Hepatocyte (in vitro differentiated cells): ENCODE measurements at regions not wholly inside any gene's neighbourhood (a gene's known extent, or its start where the extent isn't known, plus 50 kb on each side); places are given as distances from the start of the nearest gene placed in this dataset.

Source experiments
- DNase-seq: peaks from one replicate; pipeline ENCODE4 v3.0.0-alpha.2; 2016; ENCODE audit warnings: low spot score
- H2AFZ ChIP-seq: fragments of 200-600 bp; sonication (generic); 2 replicates; pipeline ENCODE4 v1.6.0; 2016; ENCODE audit warnings: antibody characterized with exemption, mild to moderate bottlenecking
- H3K27ac ChIP-seq: fragments of 200-600 bp; sonication (generic); 2 replicates; pipeline ENCODE4 v1.5.1; 2016; ENCODE audit warnings: mild to moderate bottlenecking
- H3K27me3 ChIP-seq: fragments of 200-600 bp; sonication (generic); 2 replicates; pipeline ENCODE4 v1.6.1; 2016
- H3K36me3 ChIP-seq: fragments of 200-600 bp; sonication (generic); replicated peaks from 2 replicates; pipeline ENCODE4 v1.5.1; 2016; ENCODE audit warnings: low read depth; ENCODE audit not compliant: insufficient read depth
- H3K4me1 ChIP-seq: fragments of 200-600 bp; sonication (generic); 2 replicates; pipeline ENCODE4 v1.5.1; 2016; ENCODE audit warnings: mild to moderate bottlenecking, moderate library complexity; ENCODE audit not compliant: insufficient read depth
- H3K4me2 ChIP-seq: fragments of 200-600 bp; sonication (generic); 2 replicates; pipeline ENCODE4 v1.6.0; 2016
- H3K4me3 ChIP-seq: fragments of 200-600 bp; sonication (generic); 2 replicates; pipeline ENCODE4 v1.5.1; 2016; ENCODE audit warnings: mild to moderate bottlenecking
- H3K79me2 ChIP-seq: fragments of 200-600 bp; sonication (generic); 2 replicates; pipeline ENCODE4 v1.6.0; 2017; ENCODE audit warnings: mild to moderate bottlenecking
- H3K9me2 ChIP-seq: fragments of 200-600 bp; sonication (generic); replicated peaks from 2 replicates; pipeline ENCODE4 v1.6.0; 2017; ENCODE audit warnings: mild to moderate bottlenecking; ENCODE audit not compliant: insufficient read depth
- H3K9me3 ChIP-seq: fragments of 200-600 bp; sonication (generic); 2 replicates; pipeline ENCODE4 v1.5.1; 2016; ENCODE audit warnings: low read depth, mild to moderate bottlenecking
- H4K20me1 ChIP-seq: fragments of 200-600 bp; sonication (generic); 2 replicates; pipeline ENCODE4 v1.6.0; 2016; ENCODE audit warnings: mild to moderate bottlenecking; ENCODE audit not compliant: insufficient read depth, poor library complexity, severe bottlenecking
- EZH2 ChIP-seq: fragments of 200-600 bp; sonication (generic); IDR thresholded peaks from 2 replicates; pipeline ENCODE4 v1.6.1; 2016; ENCODE audit warnings: antibody characterized with exemption, mild to moderate bottlenecking, borderline replicate concordance
- EZH2phosphoT487 ChIP-seq: fragments of 200-600 bp; sonication (generic); IDR thresholded peaks from one replicate; pipeline ENCODE4 v1.6.1; 2018; ENCODE audit warnings: antibody characterized with exemption, mild to moderate bottlenecking, low read depth, moderate library complexity; ENCODE audit not compliant: unreplicated experiment, severe bottlenecking
- WGBS: methylation state at CpG from one replicate; pipeline ENCODE4 v1.1.6; 2016; ENCODE audit warnings: low lambda C conversion rate; ENCODE audit errors: missing lambda C conversion rate; 5-methylcytosine and 5-hydroxymethylcytosine counted together
- TF ChIP-seq, protein P1 (sequence below): fragments of 200-600 bp; sonication (generic); IDR thresholded peaks from 2 replicates; pipeline ENCODE4 v1.5.1; 2016; ENCODE audit warnings: antibody characterized with exemption, mild to moderate bottlenecking; ENCODE audit not compliant: poor library complexity

DNA sequence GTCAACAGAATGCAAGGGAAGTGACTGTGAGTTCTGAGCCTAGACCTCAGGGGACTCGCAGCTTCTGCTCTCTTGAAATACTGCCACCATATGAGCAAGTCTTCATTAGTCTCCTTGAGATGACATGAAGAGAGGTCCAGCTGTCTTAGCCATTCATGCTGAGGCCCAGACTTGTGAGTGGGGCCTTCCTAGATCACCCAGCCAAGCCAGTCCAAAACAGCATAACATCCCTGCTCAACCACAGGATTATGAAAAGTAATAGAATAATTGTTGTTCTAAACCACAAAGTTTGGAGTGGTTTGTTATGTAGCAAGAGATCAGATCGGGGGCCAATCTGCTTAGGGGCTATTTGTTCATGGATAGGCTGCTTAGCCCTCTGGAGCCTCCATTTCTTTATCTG, 54.9 kb upstream of the HTATIP2 start:
- TF ChIP-seq EZH2 (no peak), EZH2phosphoT487 (no peak)
- TF ChIP-seq, protein P1, sequence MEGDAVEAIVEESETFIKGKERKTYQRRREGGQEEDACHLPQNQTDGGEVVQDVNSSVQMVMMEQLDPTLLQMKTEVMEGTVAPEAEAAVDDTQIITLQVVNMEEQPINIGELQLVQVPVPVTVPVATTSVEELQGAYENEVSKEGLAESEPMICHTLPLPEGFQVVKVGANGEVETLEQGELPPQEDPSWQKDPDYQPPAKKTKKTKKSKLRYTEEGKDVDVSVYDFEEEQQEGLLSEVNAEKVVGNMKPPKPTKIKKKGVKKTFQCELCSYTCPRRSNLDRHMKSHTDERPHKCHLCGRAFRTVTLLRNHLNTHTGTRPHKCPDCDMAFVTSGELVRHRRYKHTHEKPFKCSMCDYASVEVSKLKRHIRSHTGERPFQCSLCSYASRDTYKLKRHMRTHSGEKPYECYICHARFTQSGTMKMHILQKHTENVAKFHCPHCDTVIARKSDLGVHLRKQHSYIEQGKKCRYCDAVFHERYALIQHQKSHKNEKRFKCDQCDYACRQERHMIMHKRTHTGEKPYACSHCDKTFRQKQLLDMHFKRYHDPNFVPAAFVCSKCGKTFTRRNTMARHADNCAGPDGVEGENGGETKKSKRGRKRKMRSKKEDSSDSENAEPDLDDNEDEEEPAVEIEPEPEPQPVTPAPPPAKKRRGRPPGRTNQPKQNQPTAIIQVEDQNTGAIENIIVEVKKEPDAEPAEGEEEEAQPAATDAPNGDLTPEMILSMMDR = no peak
- Histone ChIP-seq H3K27ac (no peak overlapping the region), H2AFZ (no peak overlapping the region), H3K4me3 (no peak overlapping the region), H3K9me2 (no peaks in the 10 kb centered on the region), H3K4me2 (no peak overlapping the region), H4K20me1 (no peaks in the 10 kb centered on the region), H3K4me1 (no peaks in the 10 kb centered on the region), H3K27me3 (no peaks in the 10 kb centered on the region), H3K79me2 (no peaks in the 10 kb centered on the region), H3K9me3 (no peaks in the 10 kb centered on the region), H3K36me3 (no peaks in the 10 kb centered on the region)
- 81% methylated on average over 2 of the region's 2 CpGs for WGBS
- DNase-seq = no peak

DNA sequence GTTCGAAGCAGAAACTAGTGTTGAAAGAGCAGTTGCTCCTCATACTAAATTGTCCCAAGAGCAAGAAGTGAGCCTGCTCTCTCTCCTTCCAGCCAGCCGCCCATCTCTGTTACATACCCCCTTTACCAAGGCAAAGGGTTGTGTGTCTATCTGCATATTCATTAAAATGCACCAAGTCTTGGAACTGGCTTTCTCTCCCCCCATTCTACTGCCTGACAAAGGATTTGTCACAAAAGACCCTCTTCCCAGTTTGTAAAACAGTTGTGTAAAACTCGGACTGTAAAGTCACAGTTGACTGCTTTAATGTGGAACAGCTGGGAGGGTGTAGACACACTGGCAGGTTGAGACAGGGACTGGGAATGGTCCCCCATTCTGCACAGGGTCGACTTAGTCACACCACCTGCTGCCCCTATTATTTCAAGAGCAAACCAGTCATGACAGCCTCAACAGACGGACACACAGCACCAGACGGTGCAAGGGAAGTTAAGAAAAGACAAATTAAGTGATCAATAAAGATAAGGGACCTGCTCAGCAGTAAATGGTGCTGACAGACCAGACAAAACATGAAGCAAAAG, 60.0 kb upstream of the HTATIP2 start:
- TF ChIP-seq EZH2phosphoT487 = no peak
- TF ChIP-seq EZH2 = no peak
- TF ChIP-seq, protein P1 = no peak
- H3K27me3 ChIP-seq = no peaks in the 10 kb centered on the region
- H3K4me1 ChIP-seq = no peaks in the 10 kb centered on the region
- H2AFZ ChIP-seq = no peak overlapping the region
- WGBS = 46% methylated on average over 6 of the region's 6 CpGs
- H3K79me2 ChIP-seq = no peaks in the 10 kb centered on the region
- H3K4me2 ChIP-seq = no peak overlapping the region
- no peak overlapping the region for H3K4me3 ChIP-seq
- H4K20me1 ChIP-seq = no peaks in the 10 kb centered on the region
- no peak overlapping the region for H3K27ac ChIP-seq
- DNase-seq = no peak
- no peaks in the 10 kb centered on the region for H3K9me3 ChIP-seq
- H3K36me3 ChIP-seq = no peaks in the 10 kb centered on the region
- no peaks in the 10 kb centered on the region for H3K9me2 ChIP-seq

DNA sequence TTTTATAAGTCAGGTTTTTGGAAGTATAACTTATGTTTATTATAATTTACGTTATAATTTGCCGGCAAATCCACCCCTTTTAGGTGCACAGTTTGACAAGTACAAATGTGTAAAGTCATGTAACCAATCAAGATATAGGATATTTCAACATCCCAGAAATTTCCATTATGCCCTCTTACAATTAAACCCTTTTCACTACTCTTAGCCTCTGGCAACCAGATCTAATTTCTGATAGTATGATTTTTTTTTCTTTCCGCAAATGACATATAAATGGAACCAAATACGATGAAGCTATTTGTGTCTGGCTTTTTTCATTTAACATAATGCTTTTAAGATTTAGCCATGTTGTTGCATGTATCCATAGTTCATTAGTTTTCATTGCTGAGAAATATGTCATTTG, 69.5 kb upstream of the HTATIP2 start:
- no peaks in the 10 kb centered on the region for H3K4me1 ChIP-seq
- H3K9me3 ChIP-seq = no peaks in the 10 kb centered on the region
- H3K27me3 ChIP-seq = peaks cover 11% of the 10 kb centered on the region
- no peaks in the 10 kb centered on the region for H3K79me2 ChIP-seq
- H3K9me2 ChIP-seq = no peaks in the 10 kb centered on the region
- no peak overlapping the region for H2AFZ ChIP-seq
- WGBS = 90% methylated on average over 4 of the region's 4 CpGs
- no peak overlapping the region for H3K4me3 ChIP-seq
- H3K4me2 ChIP-seq = no peak overlapping the region
- no peak overlapping the region for H3K27ac ChIP-seq
- TF ChIP-seq, protein P1 = no peak
- TF ChIP-seq EZH2 = no peak
- TF ChIP-seq EZH2phosphoT487 = no peak
- H3K36me3 ChIP-seq = peaks cover 3% of the 10 kb centered on the region
- no peaks in the 10 kb centered on the region for H4K20me1 ChIP-seq
- no peak for DNase-seq

DNA sequence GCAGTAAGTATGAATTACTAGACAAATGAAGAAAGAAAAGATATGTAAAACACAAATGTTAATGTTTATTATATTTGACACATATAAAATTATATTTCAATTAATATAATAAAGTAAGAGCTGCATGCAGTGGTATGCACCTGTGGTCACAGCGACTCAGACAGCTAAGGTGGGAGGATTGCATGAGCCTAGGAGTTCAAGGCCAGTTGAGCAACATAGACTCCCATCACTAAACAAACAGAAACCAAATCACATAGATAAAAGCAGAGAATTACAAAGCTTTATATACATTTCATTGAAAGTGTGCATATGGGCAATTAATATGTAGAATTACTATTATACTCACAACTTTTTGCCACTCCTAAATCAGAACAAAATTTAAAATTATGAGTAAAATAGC, 70.0 kb upstream of the HTATIP2 start:
- Histone ChIP-seq H3K79me2 (no peaks in the 10 kb centered on the region), H3K4me1 (no peaks in the 10 kb centered on the region), H2AFZ (no peak overlapping the region), H3K36me3 (peaks cover 3% of the 10 kb centered on the region), H4K20me1 (no peaks in the 10 kb centered on the region), H3K27me3 (peaks cover 11% of the 10 kb centered on the region), H3K27ac (no peak overlapping the region), H3K4me2 (no peak overlapping the region), H3K4me3 (no peak overlapping the region), H3K9me2 (no peaks in the 10 kb centered on the region), H3K9me3 (no peaks in the 10 kb centered on the region)
- WGBS = 76% methylated on average over 1 of the region's 1 CpG
- DNase-seq = no peak
- TF ChIP-seq, protein P1 = no peak
- no peak for TF ChIP-seq EZH2
- no peak for TF ChIP-seq EZH2phosphoT487
